ENCODE measurements at regions not wholly inside any gene's neighbourhood (a gene's known extent, or its start where the extent isn't known, plus 50 kb on each side); places are given as distances from the start of the nearest gene placed in this dataset.

GRCh38 chr13:99659226-99659625, 158.0 kb downstream of the TM9SF2 start:
- no peak for DNase-seq

DNA sequence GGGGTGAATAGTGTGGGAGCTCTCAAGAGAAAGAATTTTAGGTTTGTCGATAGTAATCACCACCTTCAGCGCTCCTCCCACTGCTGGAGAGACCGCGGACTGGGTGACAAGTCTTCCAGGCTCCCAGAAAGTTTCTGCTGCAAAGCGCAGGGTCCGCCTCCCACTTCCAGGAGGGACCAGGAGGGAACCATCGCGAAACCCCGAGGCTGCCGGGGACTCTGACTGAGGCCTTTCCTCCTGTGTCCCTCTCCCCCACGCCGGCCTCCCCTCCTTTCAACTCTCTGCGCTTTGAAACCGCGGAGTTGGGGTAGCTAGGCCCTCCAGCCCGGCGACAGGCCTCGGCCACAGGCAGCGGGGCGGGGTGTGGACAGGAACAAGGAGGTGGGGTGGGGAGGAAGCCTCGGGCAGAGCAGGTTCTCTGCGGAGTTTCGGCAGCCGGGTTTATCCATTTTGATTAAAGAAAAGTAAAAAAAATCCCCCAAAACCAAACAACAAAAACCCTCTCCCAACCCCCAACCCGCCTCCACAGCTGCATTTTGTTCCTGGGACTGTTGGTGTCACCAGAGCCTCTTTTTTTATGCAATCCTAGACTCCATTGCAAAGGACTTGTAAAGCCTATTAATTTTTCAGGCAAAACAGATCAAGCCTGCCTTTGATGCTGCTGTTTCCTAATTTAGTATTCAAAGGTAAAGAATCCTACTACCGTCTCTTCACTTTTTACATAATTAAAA, 157.2 kb downstream of the TM9SF2 start:
- peak; percentile 18 to 44 (median 22) for DNase-seq

DNA sequence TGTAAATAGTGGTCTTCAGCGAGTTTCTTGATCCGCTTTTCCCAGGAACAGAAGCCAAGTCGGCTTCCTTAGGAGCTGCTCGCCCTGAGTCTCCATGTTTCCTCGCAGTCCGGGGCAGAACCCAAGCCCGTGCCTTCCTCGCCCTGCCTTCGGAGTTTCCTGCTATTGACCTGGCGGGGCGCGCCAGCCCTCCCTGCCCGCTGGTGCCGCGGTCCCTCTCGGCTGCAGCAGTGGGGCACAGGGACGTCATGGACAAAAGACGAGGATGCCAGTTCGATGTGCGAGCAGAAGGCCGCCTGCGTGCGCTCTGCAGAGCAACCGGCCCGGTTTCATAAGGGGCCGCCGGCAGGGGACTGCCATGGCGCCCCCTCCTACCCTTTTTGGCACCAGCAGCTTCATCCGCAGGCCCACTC, 156.6 kb downstream of the TM9SF2 start:
- DNase-seq, result peak in 1 of 4 experiments; percentile 22

- DNase-seq, result no peak
Measured at GRCh38 chr13:99656844-99657381, 155.6 kb downstream of the TM9SF2 start.

DNA sequence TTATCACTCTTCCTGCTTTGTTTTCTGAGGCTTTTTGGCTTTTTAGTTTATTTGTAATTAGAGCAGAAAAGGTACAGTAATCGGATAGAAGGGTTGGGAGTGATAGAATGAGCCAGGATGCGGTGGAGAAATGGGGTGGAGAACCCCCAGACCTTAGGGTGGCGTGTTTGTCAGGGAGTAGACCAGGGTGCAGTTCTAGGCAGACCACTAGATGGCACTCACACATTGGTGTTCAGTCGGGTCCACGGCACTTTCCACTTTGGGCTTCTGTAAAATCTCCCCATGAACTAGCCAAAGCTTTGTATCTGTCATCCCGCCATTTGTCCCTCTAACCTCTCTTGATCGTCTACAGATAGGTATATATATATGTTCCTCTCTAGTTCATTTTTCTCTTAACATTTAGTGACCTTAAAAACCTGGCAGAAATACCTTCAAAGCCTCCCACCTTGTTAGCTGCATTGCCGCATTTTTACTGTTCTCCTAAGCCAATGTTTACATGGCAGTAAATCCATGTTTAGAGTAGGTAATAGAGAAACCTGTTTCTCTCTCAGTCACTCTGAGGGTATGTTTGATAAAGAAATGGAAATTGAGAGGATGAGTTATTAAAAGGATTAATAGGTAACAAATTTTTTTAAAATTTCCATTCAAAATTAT, 154.9 kb downstream of the TM9SF2 start:
- peak; percentile 65 to 79 (median 67) for DNase-seq

DNA sequence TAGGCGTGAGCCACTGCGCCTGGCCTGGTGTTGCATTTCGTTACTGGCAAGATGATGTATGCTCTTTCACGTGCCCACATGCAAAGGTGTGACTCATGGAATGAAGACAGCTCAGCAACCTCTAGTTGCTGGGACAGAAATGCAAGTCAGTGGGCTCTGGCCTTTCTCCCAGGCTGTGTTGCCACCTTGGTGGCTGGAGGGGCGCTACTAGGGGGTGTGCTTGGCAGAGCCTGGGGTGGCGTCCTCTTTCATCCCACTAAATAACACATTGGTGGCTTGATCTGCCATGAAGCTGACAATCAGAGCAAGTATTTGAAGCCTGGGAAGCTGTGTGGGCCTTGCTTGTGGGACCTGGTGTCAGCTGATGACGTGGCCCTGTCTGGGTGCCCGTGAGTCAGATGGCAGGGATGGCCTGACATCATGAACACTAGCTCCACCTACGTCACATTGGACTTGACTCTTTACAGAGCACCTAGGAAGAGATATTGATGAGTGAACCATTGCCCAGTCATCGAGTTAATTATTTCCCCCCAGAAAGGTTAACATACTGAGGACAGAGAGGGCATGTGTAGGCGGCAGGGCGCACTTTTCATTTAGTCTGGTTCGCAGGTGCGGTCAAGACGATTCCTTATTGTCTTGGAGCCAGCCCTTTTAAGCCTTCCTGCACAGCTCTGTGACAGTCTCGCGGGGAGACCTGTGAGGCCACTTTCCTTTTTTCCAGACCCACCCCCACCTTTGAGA, 154.2 kb downstream of the TM9SF2 start:
- DNase-seq, result peak in 1 of 4 experiments; percentile 15

GRCh38 chr13:99654076-99654475, 152.8 kb downstream of the TM9SF2 start:
- no peak for DNase-seq

DNA sequence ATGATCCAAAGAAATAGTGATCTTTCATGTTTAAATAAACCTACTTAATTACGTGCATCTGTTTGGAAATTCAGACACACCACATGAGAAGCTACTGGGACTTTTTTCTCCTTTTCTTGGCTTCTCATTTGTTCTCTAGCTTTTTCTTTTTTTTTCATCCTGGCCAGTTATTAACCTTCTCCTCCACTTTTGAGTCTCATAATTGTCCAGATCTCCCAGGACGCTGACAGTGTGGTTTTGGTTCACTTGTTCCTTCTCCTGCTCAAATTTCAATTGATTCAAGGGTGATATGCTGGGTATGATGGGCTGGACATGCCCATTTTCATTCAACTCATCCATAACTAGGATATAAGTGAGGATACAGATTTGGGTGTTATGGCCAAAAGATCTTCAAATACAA, 152.3 kb downstream of the TM9SF2 start:
- no peak for DNase-seq

- DNase-seq, result no peak
Measured at GRCh38 chr13:99652901-99653300, 151.6 kb downstream of the TM9SF2 start.

DNA sequence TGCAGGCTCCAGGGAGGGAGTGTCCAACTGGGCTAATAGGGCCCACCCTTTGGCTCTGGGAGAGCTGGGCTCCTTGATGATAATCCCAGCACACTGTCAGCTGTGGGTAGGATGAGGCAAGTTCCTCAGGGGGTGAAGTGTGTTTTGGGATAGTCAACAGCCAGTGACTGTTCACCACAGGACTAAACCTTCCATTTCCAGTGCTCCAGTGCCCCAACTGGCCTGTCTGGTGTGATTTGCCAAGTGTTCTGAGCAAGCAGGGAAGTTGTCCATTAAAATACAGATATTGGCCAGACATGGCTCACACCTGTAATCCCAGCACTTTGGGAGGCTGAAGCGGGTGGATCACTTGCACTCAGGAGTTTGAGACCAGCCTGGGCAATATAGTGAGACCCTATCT, 150.9 kb downstream of the TM9SF2 start:
- DNase-seq, result no peak

DNA sequence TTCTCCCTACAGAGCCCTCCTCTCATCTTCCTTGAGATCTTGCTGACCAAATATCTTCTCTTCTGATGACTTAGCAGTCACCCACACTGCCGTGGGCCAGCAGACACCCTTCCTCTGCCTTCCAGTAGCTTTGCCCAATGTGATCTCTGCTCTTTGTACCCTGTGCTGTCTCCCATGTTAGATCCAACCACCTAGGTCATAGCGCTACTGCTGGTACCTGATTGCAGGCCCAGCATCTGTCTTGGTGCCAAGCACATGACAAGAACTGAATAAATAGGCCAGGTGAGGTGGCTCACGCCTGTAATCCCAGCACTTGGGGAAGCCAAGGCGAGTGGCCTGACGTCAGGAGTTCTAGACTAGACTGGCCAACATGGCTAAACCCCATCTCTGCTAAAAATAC, 149.7 kb downstream of the TM9SF2 start:
- DNase-seq, result no peak

DNA sequence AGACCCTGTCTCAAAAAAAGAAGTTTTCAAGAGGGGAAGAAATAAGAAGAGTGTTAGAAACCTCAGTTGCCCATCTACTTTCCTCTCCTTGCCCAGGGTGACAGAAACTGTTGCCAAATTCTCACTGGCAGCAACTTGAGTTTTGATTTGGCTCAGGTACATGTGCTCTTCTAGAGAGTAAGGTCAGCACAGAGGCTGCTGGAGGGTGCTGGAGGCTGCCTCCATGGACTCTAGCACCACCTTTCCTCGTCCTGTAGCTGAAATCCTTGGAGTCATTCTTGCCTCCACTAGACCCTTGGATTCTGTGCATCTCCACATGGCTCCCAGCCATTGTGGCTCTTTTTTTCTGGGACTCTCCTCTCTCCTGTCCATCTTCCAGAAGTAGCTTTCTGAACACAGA, 149.1 kb downstream of the TM9SF2 start:
- DNase-seq, result no peak

GRCh38 chr13:99648927-99649326, 147.7 kb downstream of the TM9SF2 start:
- DNase-seq, result no peak

DNA sequence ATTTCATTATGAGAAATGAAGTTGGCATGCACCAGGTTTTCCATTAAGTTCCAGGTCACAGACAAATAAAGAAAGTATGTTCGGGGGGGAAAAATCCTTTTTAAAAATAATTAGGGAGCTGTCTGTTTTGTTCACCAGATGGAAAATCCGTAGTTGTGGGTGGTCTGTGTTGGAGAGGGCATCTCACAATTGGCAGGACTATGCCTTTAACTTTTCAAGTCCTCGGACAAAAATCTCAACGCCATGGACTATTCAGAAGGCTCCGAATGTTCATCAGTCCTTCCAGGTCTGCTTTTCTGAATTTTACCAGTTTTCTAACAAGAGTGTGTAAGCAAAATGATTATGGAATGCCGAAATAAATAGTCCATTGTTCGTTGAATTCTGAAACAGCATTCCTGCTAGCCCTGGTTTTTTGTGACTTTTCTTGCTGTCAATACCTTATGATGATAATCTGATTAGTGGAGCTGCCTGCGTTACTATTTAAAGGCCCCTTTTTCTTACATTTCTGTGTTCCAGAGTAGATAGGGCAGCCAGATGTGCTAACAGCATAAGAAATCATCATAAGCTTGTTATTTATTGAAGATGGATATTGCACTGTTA, 146.9 kb downstream of the TM9SF2 start:
- DNase-seq, result no peak

DNA sequence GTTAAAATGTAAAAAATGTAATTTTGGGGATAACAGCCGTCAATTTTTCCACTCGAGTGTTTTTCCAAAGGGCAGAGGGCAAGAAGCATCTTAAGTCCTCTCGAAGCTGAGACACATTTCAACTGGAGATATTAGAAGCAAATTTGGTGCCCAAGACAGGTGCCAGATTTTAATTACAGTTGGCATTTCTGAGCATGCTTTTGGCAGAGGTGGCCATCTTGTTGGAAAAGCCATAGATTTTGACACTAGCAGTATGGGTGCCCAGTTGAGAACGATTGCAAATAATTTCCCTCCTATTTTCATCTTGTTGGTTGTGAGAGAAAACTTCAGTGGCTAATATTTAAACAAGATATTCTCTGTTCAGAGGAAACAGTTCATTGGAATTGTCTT, 146.3 kb downstream of the TM9SF2 start:
- no peak for DNase-seq

DNA sequence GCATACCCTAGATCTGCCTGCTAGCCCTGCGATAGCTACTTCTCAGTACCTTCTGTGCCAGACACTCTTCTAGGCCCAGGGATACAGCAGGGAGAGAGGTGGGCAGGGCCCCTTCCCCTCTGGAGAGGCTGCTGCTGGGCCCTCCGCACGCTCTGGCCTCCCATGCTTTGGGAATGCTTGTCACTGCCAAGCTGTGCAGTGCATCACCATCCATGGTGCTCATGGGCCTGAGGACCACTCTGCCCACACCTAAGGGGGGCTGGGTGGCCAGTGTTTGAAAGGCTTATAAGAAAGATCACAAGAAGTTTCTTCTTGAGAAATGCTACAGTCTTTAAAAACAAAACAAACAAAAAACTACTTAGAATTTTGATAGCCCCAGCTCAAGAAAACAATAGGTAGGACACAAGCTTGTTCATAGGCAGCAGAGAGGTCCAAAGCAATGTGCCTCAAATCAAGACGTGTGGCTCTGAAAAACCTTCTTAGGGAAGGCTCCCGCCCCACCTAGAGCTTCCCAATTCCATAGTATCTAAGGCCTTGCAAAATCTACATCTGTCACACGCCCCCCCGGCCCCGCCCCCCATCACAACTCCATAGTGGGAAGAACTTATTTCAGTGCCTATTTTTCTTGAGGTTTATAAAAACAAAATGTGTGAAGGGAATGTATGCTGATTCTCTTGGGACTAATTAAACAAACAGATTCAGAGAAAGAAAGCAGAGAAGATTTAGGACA, 145.8 kb downstream of the TM9SF2 start:
- no peak for DNase-seq

DNA sequence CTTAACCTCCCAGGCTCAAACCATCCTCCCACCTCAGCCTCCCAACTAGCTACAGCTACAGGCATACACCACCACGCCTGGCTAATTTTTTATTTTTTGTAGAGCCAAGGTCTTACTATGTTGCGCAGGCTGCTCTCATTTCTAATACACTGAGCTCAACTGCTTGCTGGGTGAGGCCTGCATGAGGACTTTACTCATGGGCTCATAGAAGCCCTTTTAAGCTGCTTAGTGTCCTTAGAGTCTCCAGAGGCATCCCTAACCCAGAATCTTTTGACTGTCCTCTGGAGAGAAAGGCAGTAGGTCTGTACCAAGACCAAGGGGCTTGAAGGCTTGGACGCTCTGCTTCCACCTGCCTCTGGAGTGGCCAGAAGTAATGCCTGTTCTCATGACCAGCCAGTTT, 141.6 kb downstream of the TM9SF2 start:
- no peak for DNase-seq

- no peak for DNase-seq
Measured at GRCh38 chr13:99642006-99642405, 140.7 kb downstream of the TM9SF2 start.

GRCh38 chr13:99640260-99640659, 139.0 kb downstream of the TM9SF2 start:
- DNase-seq, result no peak

GRCh38 chr13:99639126-99639525, 137.9 kb downstream of the TM9SF2 start:
- no peak for DNase-seq

- no peak for DNase-seq
Measured at GRCh38 chr13:99636728-99637353, 135.6 kb downstream of the TM9SF2 start.

DNA sequence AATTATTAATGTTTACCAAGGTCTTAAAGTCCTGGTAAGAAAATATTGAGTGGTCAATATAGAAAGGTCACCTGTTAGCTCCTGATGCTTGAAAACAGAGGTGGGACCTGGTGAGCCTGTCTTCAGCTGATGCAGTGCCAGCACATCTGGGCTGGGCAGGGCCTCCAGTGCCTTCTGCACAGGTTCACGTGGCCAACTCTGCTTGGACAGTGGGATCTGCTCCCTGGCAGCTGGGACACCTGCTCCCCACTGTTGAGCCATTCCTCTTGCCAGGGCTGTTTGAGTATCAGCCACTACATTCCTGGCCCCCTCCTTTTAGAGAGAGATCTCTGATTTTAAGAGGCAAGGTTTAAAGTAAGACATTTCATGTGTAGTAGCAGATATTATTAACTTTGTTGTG, 135.0 kb downstream of the TM9SF2 start:
- no peak for DNase-seq
